Astrocyte of the cerebellum (primary cell): ENCODE measurements at regions not wholly inside any gene's neighbourhood (a gene's known extent, or its start where the extent isn't known, plus 50 kb on each side); places are given as distances from the start of the nearest gene placed in this dataset.

Experiments used
- DNase-seq: peaks from one replicate; pipeline ENCODE4 v3.0.0-alpha.2; 2011; ENCODE audit warnings: low read depth
- H3K4me3 ChIP-seq: 2 replicates; pipeline ENCODE4 v1.5.1; 2011; ENCODE audit warnings: mild to moderate bottlenecking, low read depth, low read length, moderate library complexity
- CTCF ChIP-seq: IDR thresholded peaks from 2 replicates; pipeline ENCODE4 v1.5.1; 2012; ENCODE audit warnings: low read length, low read depth, moderate library complexity, mild to moderate bottlenecking; ENCODE audit errors: missing control alignments
- in situ Hi-C: cut with HindIII; loops from 2 replicates; pipeline ENCODE4 v1.10.0; 2017; ENCODE audit warnings: low sequenced_read_pairs

GRCh38 chr16:63697736-63698135, 1424.1 kb downstream of the CDH11 start:
- in situ Hi-C loops, result no loop called here
- DNase-seq, result no peak
- H3K4me3 ChIP-seq, result no peak overlapping the region
- TF ChIP-seq CTCF, result no peak

- in situ Hi-C loops, result no loop called here
- no peak overlapping the region for H3K4me3 ChIP-seq
- TF ChIP-seq CTCF, result no peak
- DNase-seq, result no peak
Observed at GRCh38 chr16:63695347-63695746, 1426.5 kb downstream of the CDH11 start.

- TF ChIP-seq CTCF, result no peak
- in situ Hi-C loops, result no loop called here
- no peak for DNase-seq
Observed at GRCh38 chr16:63690961-63691360, 1430.9 kb downstream of the CDH11 start.

GRCh38 chr16:63690267-63690666, 1431.6 kb downstream of the CDH11 start:
- no peak for DNase-seq
- no peak overlapping the region for H3K4me3 ChIP-seq
- in situ Hi-C loops, result no loop called here
- TF ChIP-seq CTCF, result no peak

More at GRCh38 chr16:63690961-63691360, 1430.9 kb downstream of the CDH11 start:
- H3K4me3 ChIP-seq, result no peak overlapping the region

GRCh38 chr16:63689068-63689467, 1432.8 kb downstream of the CDH11 start:
- in situ Hi-C loops, result no loop called here
- DNase-seq, result no peak

GRCh38 chr16:63684149-63685101, 1437.4 kb downstream of the CDH11 start:
- TF ChIP-seq CTCF, result no peak
- no peak overlapping the region for H3K4me3 ChIP-seq
- in situ Hi-C loops, result no loop called here
- DNase-seq, result no peak

More at GRCh38 chr16:63689068-63689467, 1432.8 kb downstream of the CDH11 start:
- no peak overlapping the region for H3K4me3 ChIP-seq
- TF ChIP-seq CTCF, result no peak
